Erythroblast (primary cell): ENCODE measurements at regions not wholly inside any gene's neighbourhood (a gene's known extent, or its start where the extent isn't known, plus 50 kb on each side); places are given as distances from the start of the nearest gene placed in this dataset.

Experiments
- GATA1 ChIP-seq: IDR thresholded peaks from 2 replicates; pipeline ENCODE4 v1.6.1; 2011; ENCODE audit warnings: low read depth, mild to moderate bottlenecking, control low read depth, low read length, moderate library complexity
- POLR2A ChIP-seq: IDR thresholded peaks from 2 replicates; pipeline ENCODE4 v1.6.1; 2011; ENCODE audit warnings: mild to moderate bottlenecking, low read length

DNA sequence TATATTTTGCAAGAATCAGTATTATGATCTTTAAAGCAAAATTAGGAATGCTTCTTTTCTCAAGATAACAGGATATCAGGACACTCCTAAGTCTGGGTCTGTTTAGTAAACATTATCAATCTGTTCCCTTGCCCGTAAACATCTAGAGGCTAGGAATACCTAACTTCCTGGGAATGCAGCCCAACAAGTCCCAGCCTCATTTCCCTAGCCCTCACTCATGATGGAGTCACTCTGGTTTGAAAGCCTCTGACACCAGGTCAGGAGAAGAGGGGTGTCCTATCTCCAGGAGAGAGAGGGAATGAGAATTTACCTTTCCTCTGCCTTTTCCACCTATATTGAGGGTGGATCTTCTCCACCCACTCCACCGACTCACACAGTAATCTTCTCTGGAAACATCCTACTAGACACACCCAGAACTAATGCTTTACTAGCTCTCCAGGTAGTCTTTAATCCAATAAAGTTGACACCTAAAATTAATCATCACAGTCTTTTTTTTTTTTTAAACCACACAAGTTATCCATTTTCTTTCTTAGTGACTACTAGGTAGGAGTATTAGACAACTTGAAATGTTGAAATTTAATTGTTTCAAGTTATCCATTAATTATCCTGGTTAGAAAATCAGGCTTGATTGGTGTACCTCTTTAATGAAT lies 659.3 kb downstream of the USP25 start:
- TF ChIP-seq POLR2A (no peak), GATA1 (no peak)
